ENCODE measurements at regions not wholly inside any gene's neighbourhood (a gene's known extent, or its start where the extent isn't known, plus 50 kb on each side); places are given as distances from the start of the nearest gene placed in this dataset.

DNA sequence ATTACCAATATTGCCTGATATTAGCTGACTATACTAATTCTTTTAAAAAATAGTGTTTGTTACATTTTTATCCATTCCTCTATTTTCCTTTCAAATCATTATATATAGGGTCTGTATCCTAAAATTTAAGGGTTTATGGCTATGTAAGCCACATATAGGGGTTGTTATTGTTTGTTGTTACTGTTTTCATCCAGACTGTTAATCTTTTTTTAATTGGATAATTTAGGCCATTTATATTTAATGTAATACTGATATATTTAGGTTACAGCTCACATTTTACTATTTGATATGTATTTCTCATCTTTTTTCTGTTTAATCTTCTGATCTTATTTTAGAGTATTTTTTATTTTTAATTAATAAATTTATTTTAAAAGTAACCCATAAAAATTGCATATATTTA lies 487.1 kb upstream of the SGCG start:
- Histone ChIP-seq H3K36me3 (ENCODE audit: low read depth, missing control alignments) (no peaks in the 10 kb centered on the region), H3K27me3 (no peaks in the 10 kb centered on the region), H3K4me3 (no peak overlapping the region), H3K4me1 (no peaks in the 10 kb centered on the region), H3K9me3 (no peaks in the 10 kb centered on the region), H3K27ac (no peak overlapping the region)
- TF ChIP-seq, protein P1, sequence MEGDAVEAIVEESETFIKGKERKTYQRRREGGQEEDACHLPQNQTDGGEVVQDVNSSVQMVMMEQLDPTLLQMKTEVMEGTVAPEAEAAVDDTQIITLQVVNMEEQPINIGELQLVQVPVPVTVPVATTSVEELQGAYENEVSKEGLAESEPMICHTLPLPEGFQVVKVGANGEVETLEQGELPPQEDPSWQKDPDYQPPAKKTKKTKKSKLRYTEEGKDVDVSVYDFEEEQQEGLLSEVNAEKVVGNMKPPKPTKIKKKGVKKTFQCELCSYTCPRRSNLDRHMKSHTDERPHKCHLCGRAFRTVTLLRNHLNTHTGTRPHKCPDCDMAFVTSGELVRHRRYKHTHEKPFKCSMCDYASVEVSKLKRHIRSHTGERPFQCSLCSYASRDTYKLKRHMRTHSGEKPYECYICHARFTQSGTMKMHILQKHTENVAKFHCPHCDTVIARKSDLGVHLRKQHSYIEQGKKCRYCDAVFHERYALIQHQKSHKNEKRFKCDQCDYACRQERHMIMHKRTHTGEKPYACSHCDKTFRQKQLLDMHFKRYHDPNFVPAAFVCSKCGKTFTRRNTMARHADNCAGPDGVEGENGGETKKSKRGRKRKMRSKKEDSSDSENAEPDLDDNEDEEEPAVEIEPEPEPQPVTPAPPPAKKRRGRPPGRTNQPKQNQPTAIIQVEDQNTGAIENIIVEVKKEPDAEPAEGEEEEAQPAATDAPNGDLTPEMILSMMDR (IDR thresholded peaks at IDR 0.05): no peak
- no peak for TF ChIP-seq POLR2A (IDR thresholded peaks at IDR 0.05)
- intact Hi-C loops (cut with DNase I; ENCODE audit: low total_unique reads): no loop called here
- DNase-seq: no peak

DNA sequence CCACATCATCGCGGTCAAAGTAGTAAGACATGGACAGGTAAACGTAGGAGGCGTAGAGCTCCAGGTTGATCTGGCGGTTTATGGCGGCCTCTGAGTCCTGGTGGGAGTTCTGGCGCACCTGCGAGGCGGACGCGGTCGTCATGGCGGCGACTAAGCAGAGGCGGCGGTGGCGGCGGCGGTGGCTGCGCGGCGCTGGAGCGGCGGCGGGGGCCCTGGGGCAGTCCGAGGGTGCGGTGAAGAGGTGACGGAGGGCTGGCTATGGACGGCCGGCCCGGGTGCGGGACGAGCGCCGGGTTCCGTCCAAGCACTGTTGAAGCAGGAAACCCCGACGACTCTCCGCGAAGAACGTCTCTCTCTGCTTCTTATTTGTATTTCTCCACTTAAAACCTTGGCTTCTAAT lies 484.3 kb upstream of the SGCG start:
- H3K27me3 ChIP-seq: no peaks in the 10 kb centered on the region
- H3K4me1 ChIP-seq: no peaks in the 10 kb centered on the region
- H3K27ac ChIP-seq: no peak overlapping the region
- H3K36me3 ChIP-seq (ENCODE audit: low read depth, missing control alignments): no peaks in the 10 kb centered on the region
- 61 to 70% methylated on average over 37 to 41 of the region's 41 CpGs for WGBS, 2 donors
- no peaks in the 10 kb centered on the region for H3K9me3 ChIP-seq
- intact Hi-C loops (cut with DNase I; ENCODE audit: low total_unique reads): no loop called here
- peak overlapping the region in 1 of 2 donors; percentile 36 for H3K4me3 ChIP-seq
- peak; percentile 45 for DNase-seq
- TF ChIP-seq, protein P1 (IDR thresholded peaks at IDR 0.05): no peak
- TF ChIP-seq POLR2A (IDR thresholded peaks at IDR 0.05): no peak

DNA sequence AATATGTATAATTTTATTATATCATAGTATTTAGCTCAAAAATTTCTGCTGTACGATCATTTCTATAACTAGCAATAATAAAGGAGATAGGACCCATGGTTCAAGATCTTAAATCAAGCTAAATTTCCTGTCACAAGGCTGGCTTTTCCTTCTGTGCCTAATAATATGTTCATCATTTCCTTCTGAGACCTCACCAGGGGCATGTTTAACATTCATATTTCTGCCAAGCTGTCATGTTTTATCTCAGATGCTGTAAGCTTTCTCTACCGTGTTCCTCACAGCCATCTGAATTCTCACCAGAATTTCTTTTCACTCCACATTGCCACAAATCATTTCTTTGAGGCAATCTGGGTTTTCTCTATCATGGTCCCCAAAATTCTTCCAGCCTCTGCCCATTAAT lies 482.3 kb upstream of the SGCG start:
- TF ChIP-seq, protein P1 (IDR thresholded peaks at IDR 0.05): no peak
- no peak for TF ChIP-seq POLR2A (IDR thresholded peaks at IDR 0.05)
- Histone ChIP-seq H3K27ac (no peak overlapping the region), H3K36me3 (ENCODE audit: low read depth, missing control alignments) (no peaks in the 10 kb centered on the region), H3K9me3 (no peaks in the 10 kb centered on the region), H3K27me3 (no peaks in the 10 kb centered on the region), H3K4me3 (no peak overlapping the region), H3K4me1 (no peaks in the 10 kb centered on the region)
- 37 to 40% methylated on average over 2 of the region's 2 CpGs for WGBS, 2 donors
- DNase-seq: no peak
- intact Hi-C loops (cut with DNase I; ENCODE audit: low total_unique reads): no loop called here

DNA sequence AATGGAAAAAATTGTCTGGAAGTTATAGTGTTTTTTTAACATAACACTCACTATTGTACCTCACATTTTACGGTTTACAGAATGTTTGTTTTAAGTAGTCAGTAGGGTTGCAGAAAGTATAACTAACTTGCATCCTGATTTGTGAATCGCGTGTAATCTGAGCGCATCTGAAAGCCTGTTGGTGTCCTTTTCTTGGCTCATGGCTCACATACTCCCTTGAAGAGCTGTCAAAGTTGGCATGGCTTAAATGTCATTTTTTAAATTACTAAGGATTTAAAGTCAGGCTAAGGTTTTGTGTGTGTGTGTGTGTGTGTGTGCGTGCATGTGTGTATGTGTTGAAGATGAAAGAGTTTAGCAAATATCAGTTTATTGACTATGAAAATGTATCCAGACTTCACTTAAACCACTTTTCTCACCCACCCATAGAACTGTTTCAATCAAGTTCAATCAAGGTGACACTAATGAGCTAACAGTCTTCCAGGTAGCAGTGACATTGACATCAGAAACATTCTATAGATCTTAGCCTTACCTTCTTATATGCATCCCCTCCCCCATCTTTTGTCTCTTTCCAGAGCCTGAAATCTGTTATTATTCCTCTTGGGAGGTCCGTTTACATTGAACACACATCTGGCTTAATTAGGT lies 480.4 kb upstream of the SGCG start:
- H3K36me3 ChIP-seq (ENCODE audit: low read depth, missing control alignments): no peaks in the 10 kb centered on the region
- intact Hi-C loops (cut with DNase I; ENCODE audit: low total_unique reads): no loop called here
- no peak overlapping the region for H3K27ac ChIP-seq
- no peaks in the 10 kb centered on the region for H3K9me3 ChIP-seq
- no peaks in the 10 kb centered on the region for H3K27me3 ChIP-seq
- H3K4me1 ChIP-seq: no peaks in the 10 kb centered on the region
- DNase-seq: no peak
- WGBS, 2 donors: 83 to 85% methylated on average over 6 of the region's 6 CpGs
- no peak for TF ChIP-seq POLR2A (IDR thresholded peaks at IDR 0.05)
- TF ChIP-seq, protein P1 (IDR thresholded peaks at IDR 0.05): no peak
- no peak overlapping the region for H3K4me3 ChIP-seq

DNA sequence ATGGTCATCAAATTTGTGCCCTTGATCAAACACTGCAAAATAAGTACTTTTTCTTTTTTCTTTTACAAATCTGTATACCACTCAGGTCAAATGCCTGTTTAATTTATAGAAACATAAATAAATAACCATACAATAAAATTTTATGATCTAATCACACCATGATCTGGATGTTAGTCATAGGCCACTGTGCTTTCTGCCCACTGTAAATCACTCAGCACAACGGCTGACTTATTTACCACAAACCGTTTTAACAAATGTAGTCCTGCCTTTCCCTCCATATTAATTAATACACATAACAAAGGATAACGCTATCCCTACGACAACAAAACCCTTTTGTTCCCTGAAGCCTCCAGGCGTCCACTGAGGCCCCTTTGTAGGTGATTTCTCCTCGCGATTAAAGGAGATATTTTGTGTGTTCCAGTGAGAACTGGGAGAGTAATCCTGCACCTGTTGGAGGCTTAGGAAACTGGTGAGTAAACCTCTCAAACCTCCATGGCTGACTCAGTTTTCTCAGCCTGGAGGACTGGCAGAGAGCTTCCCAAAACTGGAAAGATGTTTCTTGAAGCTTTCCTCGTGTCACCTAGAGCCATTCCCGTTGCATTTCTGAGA lies 477.1 kb upstream of the SGCG start:
- no peak overlapping the region for H3K27ac ChIP-seq
- H3K9me3 ChIP-seq: no peaks in the 10 kb centered on the region
- DNase-seq: no peak
- H3K4me1 ChIP-seq: no peaks in the 10 kb centered on the region
- intact Hi-C loops (cut with DNase I; ENCODE audit: low total_unique reads): no loop called here
- WGBS, 2 donors: 82 to 85% methylated on average over 9 of the region's 9 CpGs
- no peaks in the 10 kb centered on the region for H3K27me3 ChIP-seq
- no peaks in the 10 kb centered on the region for H3K36me3 ChIP-seq (ENCODE audit: low read depth, missing control alignments)
- TF ChIP-seq, protein P1 (IDR thresholded peaks at IDR 0.05): no peak
- no peak for TF ChIP-seq POLR2A (IDR thresholded peaks at IDR 0.05)
- H3K4me3 ChIP-seq: no peak overlapping the region

Measured in testis (tissue), 2 donors.